Mesendoderm (in vitro differentiated cells): ENCODE measurements at regions not wholly inside any gene's neighbourhood (a gene's known extent, or its start where the extent isn't known, plus 50 kb on each side); places are given as distances from the start of the nearest gene placed in this dataset.

Experiments used
- DNase-seq: peaks from one replicate; pipeline ENCODE4 v3.0.0; 2013
- H2AK5ac ChIP-seq: 2 replicates; pipeline ENCODE4 v1.6.1; 2013; ENCODE audit warnings: low read length, inconsistent platforms
- H2BK120ac ChIP-seq: 2 replicates; pipeline ENCODE4 v1.6.1; 2013; ENCODE audit warnings: low read depth, mild to moderate bottlenecking, low read length, moderate library complexity, mixed read lengths
- H2BK15ac ChIP-seq: replicated peaks from 2 replicates; pipeline ENCODE4 v1.6.1; 2013; ENCODE audit warnings: low read depth, mild to moderate bottlenecking, moderate library complexity
- H2BK5ac ChIP-seq: 2 replicates; pipeline ENCODE4 v1.6.1; 2013; ENCODE audit warnings: low read length, inconsistent platforms
- H3K18ac ChIP-seq: 2 replicates; pipeline ENCODE4 v1.6.1; 2013; ENCODE audit warnings: mild to moderate bottlenecking, low read length, mixed read lengths
- H3K23ac ChIP-seq: one replicate; pipeline ENCODE4 v1.6.1; 2013; ENCODE audit warnings: low read length
- H3K27ac ChIP-seq: 2 replicates; pipeline ENCODE4 v1.5.1; 2013; ENCODE audit warnings: low read depth, mild to moderate bottlenecking, inconsistent platforms, low read length, moderate library complexity
- H3K27me3 ChIP-seq: 2 replicates; pipeline ENCODE4 v1.6.1; 2013; ENCODE audit warnings: low read length, control low read depth, mild to moderate bottlenecking, inconsistent platforms; ENCODE audit not compliant: insufficient read depth, poor library complexity
- H3K36me3 ChIP-seq: 2 replicates; pipeline ENCODE4 v1.6.1; 2013; ENCODE audit warnings: low read length, inconsistent platforms; ENCODE audit not compliant: control insufficient read depth, insufficient read depth
- H3K4ac ChIP-seq: one replicate; pipeline ENCODE4 v1.6.1; 2013; ENCODE audit warnings: low read depth, mild to moderate bottlenecking, low read length, moderate library complexity
- H3K4me1 ChIP-seq: 2 replicates; pipeline ENCODE4 v1.6.1; 2013; ENCODE audit warnings: low read depth, low read length, inconsistent platforms; ENCODE audit not compliant: control insufficient read depth
- H3K4me2 ChIP-seq: 2 replicates; pipeline ENCODE4 v1.6.1; 2013; ENCODE audit warnings: low read length
- H3K4me3 ChIP-seq: 2 replicates; pipeline ENCODE4 v1.5.1; 2013; ENCODE audit warnings: mild to moderate bottlenecking, low read length
- H3K56ac ChIP-seq: one replicate; pipeline ENCODE4 v1.6.1; 2013; ENCODE audit warnings: low read length
- H3K79me1 ChIP-seq: 2 replicates; pipeline ENCODE4 v1.6.1; 2013; ENCODE audit warnings: low read length, inconsistent platforms
- H3K79me2 ChIP-seq: 2 replicates; pipeline ENCODE4 v1.6.1; 2013; ENCODE audit warnings: mild to moderate bottlenecking, low read length; ENCODE audit not compliant: control insufficient read depth, insufficient read depth
- H3K9ac ChIP-seq: 2 replicates; pipeline ENCODE4 v1.6.1; 2013; ENCODE audit warnings: low read length, inconsistent platforms
- H4K5ac ChIP-seq: one replicate; pipeline ENCODE4 v1.6.1; 2013; ENCODE audit warnings: low read length
- H4K8ac ChIP-seq: one replicate; pipeline ENCODE4 v1.6.1; 2013; ENCODE audit warnings: low read depth, mild to moderate bottlenecking, control low read depth, low read length, moderate library complexity
- WGBS: extraction: QIAGEN DNeasy Blood & Tissue Kit; methylation state at CpG from one replicate; pipeline ENCODE4 v1.1.7; 2013; ENCODE audit warnings: low lambda C conversion rate, missing lambda C conversion rate; ENCODE audit not compliant: insufficient coverage; ENCODE audit errors: extremely low coverage; 5-methylcytosine and 5-hydroxymethylcytosine counted together

DNA sequence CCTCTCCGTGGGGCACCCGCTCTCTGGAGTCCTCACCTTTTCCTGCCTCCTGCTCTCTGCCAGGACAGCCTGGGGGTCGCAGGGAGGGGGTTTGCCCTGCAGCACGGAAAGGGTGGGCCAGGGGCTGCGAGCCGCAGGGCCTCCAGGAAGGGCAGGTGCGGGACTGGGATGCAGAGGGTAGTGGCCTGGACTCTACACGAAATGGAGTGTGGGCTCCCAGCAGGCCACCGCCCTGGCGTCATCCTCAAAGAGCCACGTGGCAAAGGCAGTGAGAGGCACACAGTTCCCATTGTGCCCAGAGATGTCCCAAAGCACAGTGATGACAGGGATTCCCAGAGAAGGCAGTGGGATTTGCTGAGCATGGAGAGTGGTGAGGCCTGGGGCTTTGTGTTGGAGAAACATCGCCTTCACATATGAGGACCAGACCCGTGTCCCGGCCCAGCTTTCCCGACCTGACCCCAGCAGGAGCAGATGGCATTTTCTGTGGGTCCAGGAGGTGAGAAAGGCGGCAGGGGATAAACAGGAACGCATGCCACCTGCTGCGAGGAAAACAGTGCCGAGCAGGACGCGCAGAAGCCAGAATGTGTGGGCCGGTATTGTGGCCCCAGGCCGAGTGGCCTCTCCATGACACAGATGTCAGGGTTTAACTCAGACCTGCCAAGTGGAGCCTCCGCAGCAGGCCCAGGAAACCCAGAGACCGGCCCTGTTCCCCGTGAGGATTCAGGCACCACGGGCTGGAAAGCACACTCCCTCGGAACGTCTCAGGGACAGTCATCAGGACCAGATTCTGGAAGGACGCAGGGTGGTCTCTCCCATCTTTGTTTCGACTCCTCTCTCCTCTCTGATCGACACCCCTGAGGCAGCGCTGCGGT is 855.5 kb upstream of the SALL3 start:
- H3K4me2 ChIP-seq = no peak overlapping the region
- no peak overlapping the region for H3K56ac ChIP-seq
- H2BK15ac ChIP-seq = no peak overlapping the region
- H3K4me1 ChIP-seq = no peaks in the 10 kb centered on the region
- no peaks in the 10 kb centered on the region for H3K79me2 ChIP-seq
- no peaks in the 10 kb centered on the region for H3K79me1 ChIP-seq
- no peak overlapping the region for H2BK5ac ChIP-seq
- DNase-seq = no peak
- no peaks in the 10 kb centered on the region for H3K36me3 ChIP-seq
- H2BK120ac ChIP-seq = no peak overlapping the region
- H3K23ac ChIP-seq = no peak overlapping the region
- H3K9ac ChIP-seq = no peak overlapping the region
- no peak overlapping the region for H4K5ac ChIP-seq
- no peak overlapping the region for H4K8ac ChIP-seq
- no peak overlapping the region for H3K4ac ChIP-seq
- no peaks in the 10 kb centered on the region for H3K27me3 ChIP-seq
- H3K27ac ChIP-seq = no peak overlapping the region
- no peak overlapping the region for H2AK5ac ChIP-seq
- no peak overlapping the region for H3K18ac ChIP-seq
- no CpG with 5 or more reads among the region's 34 CpGs for WGBS
- no peak overlapping the region for H3K4me3 ChIP-seq

DNA sequence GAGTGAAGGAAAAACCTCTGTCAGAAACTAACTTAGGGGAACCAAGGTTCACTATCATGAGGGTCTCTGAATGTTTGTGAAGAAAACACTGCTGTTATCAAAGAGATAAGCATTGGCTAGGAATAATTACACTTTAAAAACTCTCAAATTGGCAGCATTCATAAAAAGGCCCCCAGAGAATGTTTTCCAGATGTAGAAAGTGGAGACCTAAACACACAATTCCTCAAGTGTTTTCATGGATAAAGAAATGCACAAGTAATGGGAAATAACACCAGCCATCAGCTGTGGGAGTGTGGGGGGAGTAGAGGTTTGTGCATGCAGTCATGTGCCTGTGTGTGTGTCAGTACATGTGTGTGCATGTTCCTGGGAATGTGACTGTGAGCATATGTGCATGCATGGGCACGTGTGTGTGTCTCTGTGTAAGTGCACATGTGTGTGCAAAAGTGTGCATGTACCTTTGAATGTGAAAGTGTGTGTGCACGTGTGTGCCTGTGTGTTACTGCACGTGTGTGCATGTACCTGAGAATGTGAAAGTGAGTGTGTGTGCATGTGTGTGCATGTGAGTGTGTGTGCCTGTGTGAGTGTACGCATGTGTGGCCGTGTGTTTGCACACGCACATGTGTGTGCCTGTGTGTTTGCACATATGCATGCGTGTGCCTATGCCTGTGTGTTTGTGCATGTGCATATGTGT is 854.3 kb upstream of the SALL3 start:
- no peak overlapping the region for H3K23ac ChIP-seq
- no peak overlapping the region for H2AK5ac ChIP-seq
- no peak overlapping the region for H4K5ac ChIP-seq
- H3K4me1 ChIP-seq = no peaks in the 10 kb centered on the region
- no peaks in the 10 kb centered on the region for H3K36me3 ChIP-seq
- H3K27ac ChIP-seq = no peak overlapping the region
- H3K18ac ChIP-seq = no peak overlapping the region
- no peak overlapping the region for H3K56ac ChIP-seq
- H3K27me3 ChIP-seq = no peaks in the 10 kb centered on the region
- no peak overlapping the region for H4K8ac ChIP-seq
- no peak overlapping the region for H2BK5ac ChIP-seq
- H2BK15ac ChIP-seq = no peak overlapping the region
- DNase-seq = no peak
- H3K79me1 ChIP-seq = no peaks in the 10 kb centered on the region
- no peak overlapping the region for H3K9ac ChIP-seq
- no CpG with 5 or more reads among the region's 7 CpGs for WGBS
- no peak overlapping the region for H2BK120ac ChIP-seq
- H3K79me2 ChIP-seq = no peaks in the 10 kb centered on the region
- no peak overlapping the region for H3K4me2 ChIP-seq
- no peak overlapping the region for H3K4ac ChIP-seq
- no peak overlapping the region for H3K4me3 ChIP-seq

DNA sequence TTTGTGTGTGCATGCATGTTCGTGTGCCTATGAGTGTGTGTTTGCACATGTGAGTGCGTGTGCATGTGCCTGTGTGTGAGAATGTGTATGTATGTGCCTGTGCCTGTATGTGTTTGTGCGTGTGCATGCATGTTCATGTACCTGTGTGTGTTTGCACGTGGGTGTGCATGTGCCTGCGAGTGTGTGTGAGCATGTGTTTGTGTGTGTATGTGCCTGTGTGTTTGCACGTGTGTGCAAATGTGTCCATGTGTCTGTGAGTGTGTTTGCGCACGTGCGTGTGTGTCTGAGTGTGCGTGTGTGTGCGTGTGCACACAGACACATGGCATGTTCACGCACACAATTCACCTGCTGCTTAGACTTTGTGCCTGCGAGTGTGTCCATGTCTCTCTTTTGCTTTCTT is 853.5 kb upstream of the SALL3 start:
- H2BK5ac ChIP-seq = no peak overlapping the region
- no peak overlapping the region for H3K4me3 ChIP-seq
- H4K5ac ChIP-seq = no peak overlapping the region
- H3K4me2 ChIP-seq = no peak overlapping the region
- no peak overlapping the region for H2AK5ac ChIP-seq
- H3K4me1 ChIP-seq = no peaks in the 10 kb centered on the region
- no peaks in the 10 kb centered on the region for H3K36me3 ChIP-seq
- H2BK15ac ChIP-seq = no peak overlapping the region
- DNase-seq = no peak
- H3K18ac ChIP-seq = no peak overlapping the region
- H3K9ac ChIP-seq = no peak overlapping the region
- no peaks in the 10 kb centered on the region for H3K79me1 ChIP-seq
- H3K56ac ChIP-seq = no peak overlapping the region
- no peak overlapping the region for H4K8ac ChIP-seq
- H3K27ac ChIP-seq = no peak overlapping the region
- H2BK120ac ChIP-seq = no peak overlapping the region
- no peaks in the 10 kb centered on the region for H3K79me2 ChIP-seq
- H3K4ac ChIP-seq = no peak overlapping the region
- no peak overlapping the region for H3K23ac ChIP-seq
- H3K27me3 ChIP-seq = no peaks in the 10 kb centered on the region
- WGBS = no CpG with 5 or more reads among the region's 13 CpGs

DNA sequence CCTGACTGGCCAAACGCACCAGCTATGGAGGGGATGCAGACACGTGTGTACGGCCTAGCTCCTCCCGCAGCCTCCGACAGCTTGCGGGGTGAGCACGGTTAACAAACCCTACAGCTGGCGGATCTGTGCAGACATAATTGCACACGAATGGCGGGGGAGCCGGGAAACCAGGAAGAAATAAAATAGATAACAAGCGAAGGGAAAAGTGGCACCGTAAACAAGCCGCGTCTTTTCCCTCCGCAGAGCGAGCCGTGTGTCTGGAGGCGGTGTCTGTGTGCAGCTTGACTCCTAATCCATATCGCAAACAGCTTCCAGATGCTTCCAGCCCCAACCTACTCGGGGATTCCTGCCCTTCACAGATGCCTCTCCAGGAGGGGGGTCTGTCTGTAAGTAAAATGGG is 853.1 kb upstream of the SALL3 start:
- H3K4me1 ChIP-seq = no peaks in the 10 kb centered on the region
- no peak overlapping the region for H3K4me2 ChIP-seq
- H2BK5ac ChIP-seq = no peak overlapping the region
- no peak overlapping the region for H3K23ac ChIP-seq
- H3K56ac ChIP-seq = no peak overlapping the region
- no peaks in the 10 kb centered on the region for H3K27me3 ChIP-seq
- H3K18ac ChIP-seq = no peak overlapping the region
- H4K8ac ChIP-seq = no peak overlapping the region
- no peak overlapping the region for H3K4me3 ChIP-seq
- H3K9ac ChIP-seq = no peak overlapping the region
- H4K5ac ChIP-seq = no peak overlapping the region
- no peaks in the 10 kb centered on the region for H3K36me3 ChIP-seq
- H3K79me1 ChIP-seq = no peaks in the 10 kb centered on the region
- H2AK5ac ChIP-seq = no peak overlapping the region
- DNase-seq = no peak
- no CpG with 5 or more reads among the region's 21 CpGs for WGBS
- H3K4ac ChIP-seq = no peak overlapping the region
- no peaks in the 10 kb centered on the region for H3K79me2 ChIP-seq
- H3K27ac ChIP-seq = no peak overlapping the region
- no peak overlapping the region for H2BK120ac ChIP-seq
- H2BK15ac ChIP-seq = no peak overlapping the region

DNA sequence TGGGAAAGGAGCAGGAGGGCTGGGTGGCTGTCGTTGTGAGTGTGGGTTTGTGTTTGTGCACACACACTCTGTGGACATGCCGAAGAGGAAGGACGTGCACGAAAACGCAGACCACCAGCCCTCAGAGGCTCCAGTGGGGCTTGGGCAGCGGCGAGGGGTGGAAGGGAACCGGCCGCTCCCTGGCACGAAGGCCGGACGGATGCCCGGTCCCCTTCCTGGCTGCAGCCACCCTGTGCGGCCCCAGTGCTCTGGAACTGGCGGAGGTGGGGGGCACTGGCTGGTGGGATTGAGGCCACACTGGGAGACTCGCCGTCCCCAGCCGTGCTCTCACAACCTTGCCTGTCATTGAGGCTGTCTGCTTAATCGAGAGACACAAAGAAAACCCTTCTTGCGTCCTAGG is 852.6 kb upstream of the SALL3 start:
- Histone ChIP-seq H3K79me1 (no peaks in the 10 kb centered on the region), H2BK5ac (no peak overlapping the region), H4K8ac (no peak overlapping the region), H3K79me2 (no peaks in the 10 kb centered on the region), H3K4me2 (no peak overlapping the region), H2BK15ac (no peak overlapping the region), H3K4me3 (no peak overlapping the region), H3K4ac (no peak overlapping the region), H3K36me3 (no peaks in the 10 kb centered on the region), H3K27ac (no peak overlapping the region), H3K56ac (no peak overlapping the region), H3K18ac (no peak overlapping the region), H2AK5ac (no peak overlapping the region), H3K9ac (no peak overlapping the region), H3K4me1 (no peaks in the 10 kb centered on the region), H3K27me3 (no peaks in the 10 kb centered on the region), H4K5ac (no peak overlapping the region), H3K23ac (no peak overlapping the region), H2BK120ac (no peak overlapping the region)
- no CpG with 5 or more reads among the region's 20 CpGs for WGBS
- no peak for DNase-seq
